ENCODE measurements at regions not wholly inside any gene's neighbourhood (a gene's known extent, or its start where the extent isn't known, plus 50 kb on each side); places are given as distances from the start of the nearest gene placed in this dataset.

- no peaks in the 10 kb centered on the region for H3K27me3 ChIP-seq
- H3K27ac ChIP-seq, result peak overlapping the region in 1 of 2 donors; percentile 70
- no peak for TF ChIP-seq POLR2AphosphoS5 (IDR thresholded peaks at IDR 0.05)
- TF ChIP-seq, protein P1, sequence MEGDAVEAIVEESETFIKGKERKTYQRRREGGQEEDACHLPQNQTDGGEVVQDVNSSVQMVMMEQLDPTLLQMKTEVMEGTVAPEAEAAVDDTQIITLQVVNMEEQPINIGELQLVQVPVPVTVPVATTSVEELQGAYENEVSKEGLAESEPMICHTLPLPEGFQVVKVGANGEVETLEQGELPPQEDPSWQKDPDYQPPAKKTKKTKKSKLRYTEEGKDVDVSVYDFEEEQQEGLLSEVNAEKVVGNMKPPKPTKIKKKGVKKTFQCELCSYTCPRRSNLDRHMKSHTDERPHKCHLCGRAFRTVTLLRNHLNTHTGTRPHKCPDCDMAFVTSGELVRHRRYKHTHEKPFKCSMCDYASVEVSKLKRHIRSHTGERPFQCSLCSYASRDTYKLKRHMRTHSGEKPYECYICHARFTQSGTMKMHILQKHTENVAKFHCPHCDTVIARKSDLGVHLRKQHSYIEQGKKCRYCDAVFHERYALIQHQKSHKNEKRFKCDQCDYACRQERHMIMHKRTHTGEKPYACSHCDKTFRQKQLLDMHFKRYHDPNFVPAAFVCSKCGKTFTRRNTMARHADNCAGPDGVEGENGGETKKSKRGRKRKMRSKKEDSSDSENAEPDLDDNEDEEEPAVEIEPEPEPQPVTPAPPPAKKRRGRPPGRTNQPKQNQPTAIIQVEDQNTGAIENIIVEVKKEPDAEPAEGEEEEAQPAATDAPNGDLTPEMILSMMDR (IDR thresholded peaks at IDR 0.05), result no peak
- no peak for TF ChIP-seq POLR2A (IDR thresholded peaks at IDR 0.05)
- H3K4me3 ChIP-seq, result no peak overlapping the region
- H3K9me3 ChIP-seq, result no peaks in the 10 kb centered on the region
- DNase-seq (ENCODE audit: low spot score in 2 of 2), result peak in 1 of 2 donors; percentile 22
- intact Hi-C loops (cut with DNase I; ENCODE audit: low total_unique reads), result no loop called here
- no peaks in the 10 kb centered on the region for H3K4me1 ChIP-seq
- H3K36me3 ChIP-seq, result no peaks in the 10 kb centered on the region
Observed at GRCh38 chr7:7304705-7305450, 122.5 kb downstream of the C1GALT1 start.

DNA sequence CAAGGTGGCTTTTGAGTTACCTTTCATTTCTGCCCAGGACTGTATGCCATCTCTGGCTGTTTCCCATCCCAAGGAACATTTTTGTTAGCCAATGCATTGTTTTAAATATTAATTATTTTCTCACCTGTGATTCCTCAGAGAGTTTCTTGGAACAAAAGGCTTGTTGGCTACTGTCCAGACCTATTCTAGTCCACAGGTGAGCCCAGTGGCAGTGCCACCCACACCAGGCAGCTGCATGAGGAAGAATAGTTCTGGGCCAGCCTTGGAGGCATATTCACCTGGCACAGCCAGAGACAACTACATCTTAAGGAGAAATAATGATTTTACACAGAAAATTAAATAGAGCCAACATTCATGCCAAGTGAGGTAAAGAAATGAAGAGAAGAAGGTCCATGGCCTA is 123.9 kb downstream of the C1GALT1 start:
- no peaks in the 10 kb centered on the region for H3K9me3 ChIP-seq
- intact Hi-C loops (cut with DNase I; ENCODE audit: low total_unique reads), result no loop called here
- DNase-seq (ENCODE audit: low spot score in 2 of 2), result peak in 1 of 2 donors; percentile 61
- no peak overlapping the region for H3K4me3 ChIP-seq
- H3K27ac ChIP-seq, result peak overlapping the region; percentile 27 to 70
- no peak for TF ChIP-seq POLR2A (IDR thresholded peaks at IDR 0.05)
- no peaks in the 10 kb centered on the region for H3K36me3 ChIP-seq
- H3K4me1 ChIP-seq, result no peaks in the 10 kb centered on the region
- H3K27me3 ChIP-seq, result no peaks in the 10 kb centered on the region
